Keratinocyte (primary cell): ENCODE measurements at regions not wholly inside any gene's neighbourhood (a gene's known extent, or its start where the extent isn't known, plus 50 kb on each side); places are given as distances from the start of the nearest gene placed in this dataset.

Experiments
- DNase-seq: peaks from one replicate; pipeline ENCODE4 v3.0.0-alpha.2; 2011; ENCODE audit warnings: low read depth, missing footprints, low spot score
- FAIRE-seq: peaks from 2 replicates; lab custom pipeline; 2011; peaks lifted over from hg19 to GRCh38; lab: Jason Lieb, UNC
- H2AFZ ChIP-seq: 2 replicates; pipeline ENCODE4 v1.6.0; 2012; ENCODE audit warnings: low read length, control low read depth, inconsistent platforms; ENCODE audit not compliant: control insufficient read depth
- H3K27ac ChIP-seq: 2 replicates; pipeline ENCODE4 v1.5.1; 2011; ENCODE audit warnings: low read length; ENCODE audit not compliant: control insufficient read depth, insufficient read depth
- H3K27me3 ChIP-seq: 3 replicates; pipeline ENCODE4 v1.6.0; 2011; ENCODE audit warnings: low read length; ENCODE audit not compliant: control insufficient read depth, insufficient read depth; ENCODE audit errors: extremely low read depth
- H3K36me3 ChIP-seq, 2 experiments: 2 replicates in 1 of 2; 3 replicates in 1 of 2; pipeline ENCODE4 v1.5.1; 2011; ENCODE audit warnings: low read length in 2 of 2, mild to moderate bottlenecking in 1 of 2; ENCODE audit not compliant: control insufficient read depth in 2 of 2, insufficient read depth in 2 of 2; ENCODE audit errors: extremely low read depth in 1 of 2
- H3K4me1 ChIP-seq: 3 replicates; pipeline ENCODE4 v1.5.1; 2011; ENCODE audit warnings: low read length; ENCODE audit not compliant: control insufficient read depth, insufficient read depth; ENCODE audit errors: extremely low read depth
- H3K4me2 ChIP-seq: 3 replicates; pipeline ENCODE4 v1.6.0; 2011; ENCODE audit warnings: low read depth, low read length; ENCODE audit not compliant: control insufficient read depth, insufficient read depth; ENCODE audit errors: extremely low read depth
- H3K4me3 ChIP-seq, 3 experiments: fragments of 200-600 bp in 1 of 3; sonication (generic) in 1 of 3; 2 replicates in 2 of 3; 3 replicates in 1 of 3; pipeline ENCODE4 v1.5.1; 2011 to 2016; ENCODE audit warnings: low read length in 3 of 3, mild to moderate bottlenecking in 3 of 3, control low read depth in 2 of 3, inconsistent platforms in 1 of 3, low read depth in 1 of 3, mixed read lengths in 1 of 3, mixed run types in 1 of 3, moderate library complexity in 1 of 3; ENCODE audit not compliant: control insufficient read depth in 2 of 3, insufficient read depth in 2 of 3; ENCODE audit errors: extremely low read depth in 1 of 3
- H3K79me2 ChIP-seq: 2 replicates; pipeline ENCODE4 v1.6.0; 2012; ENCODE audit warnings: low read length; ENCODE audit not compliant: control insufficient read depth, insufficient read depth
- H3K9ac ChIP-seq: 3 replicates; pipeline ENCODE4 v1.6.0; 2011; ENCODE audit warnings: low read length; ENCODE audit not compliant: control insufficient read depth, insufficient read depth; ENCODE audit errors: extremely low read depth
- H3K9me1 ChIP-seq: 3 replicates; pipeline ENCODE4 v1.6.0; 2011; ENCODE audit warnings: low read length; ENCODE audit not compliant: control insufficient read depth, insufficient read depth; ENCODE audit errors: extremely low read depth
- H3K9me3 ChIP-seq: 2 replicates; pipeline ENCODE4 v1.5.1; 2012; ENCODE audit warnings: low read depth, low read length; ENCODE audit not compliant: control insufficient read depth
- H4K20me1 ChIP-seq: 3 replicates; pipeline ENCODE4 v1.6.0; 2011; ENCODE audit warnings: low read length; ENCODE audit not compliant: control insufficient read depth, insufficient read depth; ENCODE audit errors: extremely low read depth
- EZH2 ChIP-seq: IDR thresholded peaks from one replicate; pipeline ENCODE4 v1.6.1; 2012; ENCODE audit warnings: inconsistent platforms, mild to moderate bottlenecking, low read length, moderate library complexity
- dilution Hi-C: fragments of 300-500 bp; cut with MboI; formaldehyde crosslinking; loops from one replicate; pipeline ENCODE4 v1.7.0; 2020; ENCODE audit warnings: low sequenced_read_pairs; ENCODE audit not compliant: extremely low pct_ligation_motif_present
- TF ChIP-seq, protein P1 (sequence below), 3 experiments: IDR thresholded peaks in 1 of 3; conservative IDR thresholded peaks in 1 of 3; optimal IDR thresholded peaks in 1 of 3; 2 replicates in 2 of 3; 3 replicates in 1 of 3; pipeline versions ENCODE3 to v1.5.1; 2011; ENCODE audit warnings: low read length in 3 of 3, mild to moderate bottlenecking in 3 of 3, moderate library complexity in 2 of 3, control low read depth in 1 of 3, inconsistent platforms in 1 of 3; ENCODE audit not compliant: insufficient read depth in 2 of 3; ENCODE audit errors: extremely low read depth in 1 of 3

DNA sequence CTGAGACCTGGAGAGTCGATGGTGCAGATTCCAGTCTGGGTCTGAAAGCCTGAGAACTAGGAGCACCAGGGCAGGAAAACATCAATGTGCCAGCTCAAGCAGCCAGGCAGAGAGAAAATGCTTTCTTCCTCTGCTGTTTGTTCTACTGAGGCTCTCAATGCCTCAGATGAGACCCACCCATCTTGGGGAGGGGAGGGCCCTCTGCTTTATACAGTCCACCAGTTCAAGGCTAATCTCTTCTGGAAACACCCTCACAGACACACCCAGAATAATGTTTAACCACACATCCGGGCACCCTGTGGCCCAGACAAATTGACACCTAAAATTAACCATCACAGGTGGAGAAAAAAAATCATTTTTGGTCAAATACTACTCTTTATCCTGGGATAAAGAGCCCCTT lies 89.3 kb upstream of the SLC22A23 start:
- dilution Hi-C loops, result no loop called here
- Histone ChIP-seq H3K4me1 (peaks cover 7% of the 10 kb centered on the region), H3K9me3 (no peaks in the 10 kb centered on the region), H3K27ac (no peak overlapping the region), H3K27me3 (no peaks in the 10 kb centered on the region), H3K36me3 (no peaks in the 10 kb centered on the region), H3K4me2 (no peak overlapping the region), H2AFZ (no peak overlapping the region), H3K4me3 (no peak overlapping the region), H3K79me2 (no peaks in the 10 kb centered on the region), H4K20me1 (no peaks in the 10 kb centered on the region), H3K9me1 (no peaks in the 10 kb centered on the region), H3K9ac (no peak overlapping the region)
- no peak for FAIRE-seq
- TF ChIP-seq, protein P1, sequence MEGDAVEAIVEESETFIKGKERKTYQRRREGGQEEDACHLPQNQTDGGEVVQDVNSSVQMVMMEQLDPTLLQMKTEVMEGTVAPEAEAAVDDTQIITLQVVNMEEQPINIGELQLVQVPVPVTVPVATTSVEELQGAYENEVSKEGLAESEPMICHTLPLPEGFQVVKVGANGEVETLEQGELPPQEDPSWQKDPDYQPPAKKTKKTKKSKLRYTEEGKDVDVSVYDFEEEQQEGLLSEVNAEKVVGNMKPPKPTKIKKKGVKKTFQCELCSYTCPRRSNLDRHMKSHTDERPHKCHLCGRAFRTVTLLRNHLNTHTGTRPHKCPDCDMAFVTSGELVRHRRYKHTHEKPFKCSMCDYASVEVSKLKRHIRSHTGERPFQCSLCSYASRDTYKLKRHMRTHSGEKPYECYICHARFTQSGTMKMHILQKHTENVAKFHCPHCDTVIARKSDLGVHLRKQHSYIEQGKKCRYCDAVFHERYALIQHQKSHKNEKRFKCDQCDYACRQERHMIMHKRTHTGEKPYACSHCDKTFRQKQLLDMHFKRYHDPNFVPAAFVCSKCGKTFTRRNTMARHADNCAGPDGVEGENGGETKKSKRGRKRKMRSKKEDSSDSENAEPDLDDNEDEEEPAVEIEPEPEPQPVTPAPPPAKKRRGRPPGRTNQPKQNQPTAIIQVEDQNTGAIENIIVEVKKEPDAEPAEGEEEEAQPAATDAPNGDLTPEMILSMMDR (optimal IDR thresholded peaks at IDR 0.05 in 1 of 3, IDR thresholded peaks at IDR 0.05 in 1 of 3, conservative IDR thresholded peaks at IDR 0.05 in 1 of 3; ENCODE audit: extremely low read depth in 1 of 3, insufficient read depth in 2 of 3, low read length in 3 of 3), result no peak
- no peak for TF ChIP-seq EZH2
- DNase-seq, result no peak

DNA sequence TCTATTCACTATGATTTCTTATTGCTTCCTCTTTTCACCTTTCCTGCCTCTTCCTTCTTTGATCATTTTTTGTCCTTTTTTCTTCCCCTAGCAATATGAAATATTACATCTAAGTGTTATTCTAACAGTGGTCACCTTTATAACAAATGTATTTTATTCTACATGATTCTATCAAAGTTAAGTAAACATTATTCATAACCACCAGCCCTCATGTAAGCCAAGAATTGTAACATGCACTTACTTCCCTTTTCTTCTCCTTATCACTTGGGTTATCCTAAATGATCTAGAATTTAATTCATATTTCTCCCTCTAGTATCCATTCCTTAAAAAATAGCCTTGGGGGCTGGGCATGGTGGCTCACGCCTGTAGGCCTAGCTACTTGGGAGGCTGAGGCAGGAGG lies 88.3 kb upstream of the SLC22A23 start:
- no peak overlapping the region for H3K9ac ChIP-seq
- H3K9me1 ChIP-seq, result no peaks in the 10 kb centered on the region
- no peak for TF ChIP-seq EZH2
- TF ChIP-seq, protein P1 (optimal IDR thresholded peaks at IDR 0.05 in 1 of 3, IDR thresholded peaks at IDR 0.05 in 1 of 3, conservative IDR thresholded peaks at IDR 0.05 in 1 of 3; ENCODE audit: extremely low read depth in 1 of 3, insufficient read depth in 2 of 3, low read length in 3 of 3), result no peak
- no peak for FAIRE-seq
- no peaks in the 10 kb centered on the region for H3K9me3 ChIP-seq
- no peaks in the 10 kb centered on the region for H3K79me2 ChIP-seq
- H3K4me2 ChIP-seq, result no peak overlapping the region
- no peak overlapping the region for H3K4me3 ChIP-seq
- no peaks in the 10 kb centered on the region for H4K20me1 ChIP-seq
- no peak for DNase-seq
- dilution Hi-C loops, result no loop called here
- no peak overlapping the region for H2AFZ ChIP-seq
- no peaks in the 10 kb centered on the region for H3K36me3 ChIP-seq
- H3K27me3 ChIP-seq, result no peaks in the 10 kb centered on the region
- no peak overlapping the region for H3K27ac ChIP-seq
- H3K4me1 ChIP-seq, result peaks cover 7% of the 10 kb centered on the region
